ENCODE measurements at regions not wholly inside any gene's neighbourhood (a gene's known extent, or its start where the extent isn't known, plus 50 kb on each side); places are given as distances from the start of the nearest gene placed in this dataset.

DNA sequence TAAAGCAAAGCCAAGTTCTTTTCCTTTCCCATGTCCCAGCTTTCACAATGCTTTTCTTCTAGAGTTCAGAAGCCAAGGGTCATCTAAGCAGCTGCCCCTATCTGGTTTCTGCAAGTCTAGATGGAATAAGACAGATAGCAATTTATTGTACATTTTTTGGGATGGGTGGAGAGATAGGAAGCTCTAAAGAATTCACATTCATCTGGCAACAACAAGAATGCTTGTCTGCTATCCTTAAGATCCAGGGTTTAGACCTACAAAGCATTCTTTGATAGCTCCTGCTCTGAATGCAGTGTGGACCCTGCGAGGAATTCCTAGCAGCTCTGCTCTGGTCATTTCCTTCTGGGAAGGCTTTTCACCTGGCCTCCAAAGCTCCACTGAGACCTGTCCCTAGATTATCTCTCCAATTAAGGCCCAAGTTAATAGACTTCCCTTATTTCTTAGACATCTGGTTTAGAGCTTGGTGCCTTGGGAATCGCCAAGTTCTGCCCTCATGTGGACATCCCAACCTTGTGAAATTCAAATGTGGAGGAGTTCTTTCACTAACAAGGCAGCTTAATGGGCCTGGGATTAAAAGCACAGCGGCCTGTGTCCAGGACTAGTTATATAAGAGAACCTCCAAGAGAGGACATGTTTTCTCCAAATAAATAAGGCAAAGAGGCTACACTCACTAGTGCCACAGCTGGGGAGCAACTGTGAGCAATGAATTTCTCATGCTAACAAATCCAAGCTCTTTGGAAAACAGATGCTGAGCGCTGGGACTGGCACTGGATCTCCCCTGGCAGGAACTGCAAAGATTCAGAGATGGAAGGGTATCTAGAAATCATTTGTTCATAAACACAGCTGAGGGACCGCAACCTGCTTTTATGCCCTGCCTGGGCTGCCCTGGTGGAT is 384.5 kb upstream of the DDHD1 start:
- Mint-ChIP-seq H3K9me3 (no peaks in the 10 kb centered on the region), H3K27me3 (ENCODE audit: low read depth, poor library complexity) (peaks cover 3% of the 10 kb centered on the region), H3K27ac (peak overlapping the region; percentile 6), H3K4me1 (peaks cover 44% of the 10 kb centered on the region), H3K4me3 (no peak overlapping the region), H3K36me3 (ENCODE audit: low read depth) (no peaks in the 10 kb centered on the region)
- TF ChIP-seq, protein P1, sequence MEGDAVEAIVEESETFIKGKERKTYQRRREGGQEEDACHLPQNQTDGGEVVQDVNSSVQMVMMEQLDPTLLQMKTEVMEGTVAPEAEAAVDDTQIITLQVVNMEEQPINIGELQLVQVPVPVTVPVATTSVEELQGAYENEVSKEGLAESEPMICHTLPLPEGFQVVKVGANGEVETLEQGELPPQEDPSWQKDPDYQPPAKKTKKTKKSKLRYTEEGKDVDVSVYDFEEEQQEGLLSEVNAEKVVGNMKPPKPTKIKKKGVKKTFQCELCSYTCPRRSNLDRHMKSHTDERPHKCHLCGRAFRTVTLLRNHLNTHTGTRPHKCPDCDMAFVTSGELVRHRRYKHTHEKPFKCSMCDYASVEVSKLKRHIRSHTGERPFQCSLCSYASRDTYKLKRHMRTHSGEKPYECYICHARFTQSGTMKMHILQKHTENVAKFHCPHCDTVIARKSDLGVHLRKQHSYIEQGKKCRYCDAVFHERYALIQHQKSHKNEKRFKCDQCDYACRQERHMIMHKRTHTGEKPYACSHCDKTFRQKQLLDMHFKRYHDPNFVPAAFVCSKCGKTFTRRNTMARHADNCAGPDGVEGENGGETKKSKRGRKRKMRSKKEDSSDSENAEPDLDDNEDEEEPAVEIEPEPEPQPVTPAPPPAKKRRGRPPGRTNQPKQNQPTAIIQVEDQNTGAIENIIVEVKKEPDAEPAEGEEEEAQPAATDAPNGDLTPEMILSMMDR (IDR thresholded peaks at IDR 0.05) = no peak
- no peak for DNase-seq

DNA sequence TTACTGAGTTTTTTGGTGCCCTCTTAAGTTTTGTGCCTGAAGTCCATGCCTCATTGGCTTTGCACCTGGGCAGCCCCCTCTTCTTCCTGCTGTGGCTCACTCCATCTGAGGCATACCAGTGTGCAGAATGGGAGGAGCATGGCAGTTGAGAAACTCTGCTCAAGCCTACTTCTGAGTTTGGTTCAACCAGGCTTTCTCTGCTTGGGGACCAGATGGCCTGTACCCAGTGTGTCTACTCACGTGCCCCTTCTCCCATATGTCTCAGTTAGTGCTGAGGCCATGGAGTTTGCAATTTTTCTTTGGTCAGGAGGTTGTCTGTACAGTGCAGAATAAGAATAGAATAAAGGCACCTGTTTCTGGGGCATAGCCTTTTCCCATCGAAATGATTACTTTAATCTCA is 383.3 kb upstream of the DDHD1 start:
- Mint-ChIP-seq H3K27ac (no peak overlapping the region), H3K4me3 (no peak overlapping the region), H3K4me1 (peaks cover 42% of the 10 kb centered on the region), H3K27me3 (ENCODE audit: low read depth, poor library complexity) (peaks cover 3% of the 10 kb centered on the region), H3K9me3 (no peaks in the 10 kb centered on the region), H3K36me3 (ENCODE audit: low read depth) (no peaks in the 10 kb centered on the region)
- TF ChIP-seq, protein P1 (IDR thresholded peaks at IDR 0.05) = no peak
- no peak for DNase-seq

DNA sequence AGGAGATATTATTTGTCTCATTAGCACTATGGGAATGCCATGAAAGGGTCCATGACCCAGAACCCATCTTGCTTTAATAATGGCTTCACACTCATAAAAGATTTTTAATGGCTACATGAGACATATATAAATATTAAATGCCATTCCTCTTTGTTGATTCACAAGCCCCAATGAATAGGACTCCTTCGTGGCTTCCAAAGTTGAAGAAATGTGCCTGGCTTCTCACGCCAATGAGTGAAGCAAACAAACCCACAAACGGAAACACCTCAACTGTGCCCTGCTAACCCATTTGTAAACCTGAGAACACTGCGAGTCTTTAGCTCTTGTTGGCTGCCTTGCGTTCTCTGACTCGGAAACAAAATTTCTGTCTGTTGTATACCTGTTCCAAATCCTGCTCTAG is 381.7 kb upstream of the DDHD1 start:
- Mint-ChIP-seq H3K9me3 (no peaks in the 10 kb centered on the region), H3K36me3 (ENCODE audit: low read depth) (no peaks in the 10 kb centered on the region), H3K4me3 (no peak overlapping the region), H3K4me1 (peaks cover 30% of the 10 kb centered on the region), H3K27ac (no peak overlapping the region), H3K27me3 (ENCODE audit: low read depth, poor library complexity) (peaks cover 3% of the 10 kb centered on the region)
- no peak for DNase-seq
- TF ChIP-seq, protein P1 (IDR thresholded peaks at IDR 0.05) = no peak

DNA sequence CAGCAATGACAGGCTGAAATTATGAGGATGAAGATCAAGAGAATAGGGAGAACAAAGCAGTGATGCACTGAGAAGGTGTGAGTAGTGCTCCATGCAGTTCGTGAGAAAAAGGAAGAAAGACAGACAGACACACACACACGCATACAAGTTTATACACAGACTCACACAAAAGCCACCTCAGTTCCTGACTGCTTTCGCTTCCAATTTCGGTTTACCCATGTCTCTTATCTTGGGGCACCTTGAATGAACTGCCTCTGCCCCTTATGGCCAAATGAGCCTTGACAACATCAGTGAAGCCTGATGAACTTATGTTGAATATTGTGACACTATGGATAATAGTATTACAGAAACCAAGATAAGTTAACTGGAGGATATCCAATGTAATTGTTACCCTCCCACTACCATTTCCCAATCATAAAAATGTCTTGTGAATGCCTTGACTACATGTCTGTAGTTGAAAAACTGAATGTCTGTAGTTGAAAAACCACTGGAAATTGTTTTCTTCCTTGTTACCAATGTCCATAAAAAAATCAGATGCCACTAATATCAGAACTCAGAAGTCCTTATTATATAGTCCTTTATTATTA is 380.4 kb upstream of the DDHD1 start:
- Mint-ChIP-seq H3K36me3 (ENCODE audit: low read depth) (no peaks in the 10 kb centered on the region), H3K27ac (no peak overlapping the region), H3K4me1 (peaks cover 19% of the 10 kb centered on the region), H3K4me3 (no peak overlapping the region), H3K27me3 (ENCODE audit: low read depth, poor library complexity) (peaks cover 3% of the 10 kb centered on the region), H3K9me3 (no peaks in the 10 kb centered on the region)
- TF ChIP-seq, protein P1 (IDR thresholded peaks at IDR 0.05) = no peak
- DNase-seq = no peak

DNA sequence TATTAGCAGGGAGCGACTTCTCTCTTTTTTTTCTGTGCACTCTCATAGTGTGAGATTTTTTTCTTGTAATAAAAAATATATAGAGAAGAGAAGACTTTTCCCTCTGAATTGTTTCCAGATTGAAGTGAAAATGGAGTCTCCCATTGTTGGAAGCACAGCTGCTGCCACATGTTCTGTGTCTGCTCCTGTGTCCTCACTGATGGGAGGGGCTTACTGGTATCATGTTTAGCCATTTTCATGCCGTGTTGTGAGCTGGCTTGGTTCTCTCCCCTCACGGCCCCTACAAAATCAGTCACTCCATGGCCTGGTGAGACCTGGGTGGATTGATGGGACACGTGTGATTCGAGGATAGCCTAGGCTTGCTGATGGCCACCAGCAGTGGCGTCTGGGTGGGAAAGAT is 379.7 kb upstream of the DDHD1 start:
- peaks cover 13% of the 10 kb centered on the region for H3K4me1 Mint-ChIP-seq
- no peak overlapping the region for H3K27ac Mint-ChIP-seq
- H3K36me3 Mint-ChIP-seq (ENCODE audit: low read depth) = no peaks in the 10 kb centered on the region
- no peak for DNase-seq
- H3K4me3 Mint-ChIP-seq = no peak overlapping the region
- no peaks in the 10 kb centered on the region for H3K9me3 Mint-ChIP-seq
- peaks cover 3% of the 10 kb centered on the region for H3K27me3 Mint-ChIP-seq (ENCODE audit: low read depth, poor library complexity)
- TF ChIP-seq, protein P1 (IDR thresholded peaks at IDR 0.05) = no peak
